GM23338 (cell line): ENCODE measurements at regions not wholly inside any gene's neighbourhood (a gene's known extent, or its start where the extent isn't known, plus 50 kb on each side); places are given as distances from the start of the nearest gene placed in this dataset.

Source experiments
- POLR2AphosphoS5 ChIP-seq: IDR thresholded peaks from 2 replicates; pipeline ENCODE4 v1.6.1; 2016; ENCODE audit warnings: antibody characterized with exemption, low read depth
- TF ChIP-seq, protein P1 (sequence below), 2 experiments: fragments of 200-600 bp in 1 of 2; sonication (generic) in 1 of 2; conservative IDR thresholded peaks; 2 replicates each; pipeline versions ENCODE4 v1.5.1 to v1.6.1; 2016 to 2017; ENCODE audit warnings: antibody characterized with exemption in 2 of 2, low read depth in 2 of 2, mild to moderate bottlenecking in 2 of 2, moderate library complexity in 1 of 2
- TF ChIP-seq, protein P2 (sequence below): IDR thresholded peaks from one replicate; pipeline ENCODE4 v1.6.1; 2018; ENCODE audit warnings: antibody characterized with exemption; ENCODE audit not compliant: unreplicated experiment
- TF ChIP-seq, protein P3 (sequence below): IDR thresholded peaks from 2 replicates; pipeline ENCODE4 v1.6.1; 2016; ENCODE audit warnings: antibody characterized with exemption

DNA sequence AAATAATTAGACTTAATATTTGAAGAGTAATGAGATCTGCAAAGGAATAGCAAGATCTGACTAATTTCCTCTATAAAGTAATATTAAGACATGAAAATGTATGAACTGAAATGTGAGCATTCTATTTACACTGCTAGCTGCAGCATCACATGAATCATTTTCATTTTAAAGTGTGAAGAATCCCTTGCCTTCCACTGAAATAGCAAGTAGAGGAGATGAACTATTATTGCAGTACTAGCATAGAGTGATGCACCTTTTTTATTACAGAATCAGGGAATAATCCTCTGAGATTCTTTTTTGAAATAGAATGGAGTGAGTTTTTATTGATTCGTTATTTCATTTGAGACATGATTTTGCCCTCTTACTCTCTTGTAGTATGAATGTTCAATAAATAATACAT lies 281.9 kb upstream of the NAV3 start:
- TF ChIP-seq, protein P1, sequence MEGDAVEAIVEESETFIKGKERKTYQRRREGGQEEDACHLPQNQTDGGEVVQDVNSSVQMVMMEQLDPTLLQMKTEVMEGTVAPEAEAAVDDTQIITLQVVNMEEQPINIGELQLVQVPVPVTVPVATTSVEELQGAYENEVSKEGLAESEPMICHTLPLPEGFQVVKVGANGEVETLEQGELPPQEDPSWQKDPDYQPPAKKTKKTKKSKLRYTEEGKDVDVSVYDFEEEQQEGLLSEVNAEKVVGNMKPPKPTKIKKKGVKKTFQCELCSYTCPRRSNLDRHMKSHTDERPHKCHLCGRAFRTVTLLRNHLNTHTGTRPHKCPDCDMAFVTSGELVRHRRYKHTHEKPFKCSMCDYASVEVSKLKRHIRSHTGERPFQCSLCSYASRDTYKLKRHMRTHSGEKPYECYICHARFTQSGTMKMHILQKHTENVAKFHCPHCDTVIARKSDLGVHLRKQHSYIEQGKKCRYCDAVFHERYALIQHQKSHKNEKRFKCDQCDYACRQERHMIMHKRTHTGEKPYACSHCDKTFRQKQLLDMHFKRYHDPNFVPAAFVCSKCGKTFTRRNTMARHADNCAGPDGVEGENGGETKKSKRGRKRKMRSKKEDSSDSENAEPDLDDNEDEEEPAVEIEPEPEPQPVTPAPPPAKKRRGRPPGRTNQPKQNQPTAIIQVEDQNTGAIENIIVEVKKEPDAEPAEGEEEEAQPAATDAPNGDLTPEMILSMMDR (conservative IDR thresholded peaks at IDR 0.05; ENCODE audit: low read depth in 2 of 2), result no peak
- no peak for TF ChIP-seq POLR2AphosphoS5
- TF ChIP-seq, protein P2, sequence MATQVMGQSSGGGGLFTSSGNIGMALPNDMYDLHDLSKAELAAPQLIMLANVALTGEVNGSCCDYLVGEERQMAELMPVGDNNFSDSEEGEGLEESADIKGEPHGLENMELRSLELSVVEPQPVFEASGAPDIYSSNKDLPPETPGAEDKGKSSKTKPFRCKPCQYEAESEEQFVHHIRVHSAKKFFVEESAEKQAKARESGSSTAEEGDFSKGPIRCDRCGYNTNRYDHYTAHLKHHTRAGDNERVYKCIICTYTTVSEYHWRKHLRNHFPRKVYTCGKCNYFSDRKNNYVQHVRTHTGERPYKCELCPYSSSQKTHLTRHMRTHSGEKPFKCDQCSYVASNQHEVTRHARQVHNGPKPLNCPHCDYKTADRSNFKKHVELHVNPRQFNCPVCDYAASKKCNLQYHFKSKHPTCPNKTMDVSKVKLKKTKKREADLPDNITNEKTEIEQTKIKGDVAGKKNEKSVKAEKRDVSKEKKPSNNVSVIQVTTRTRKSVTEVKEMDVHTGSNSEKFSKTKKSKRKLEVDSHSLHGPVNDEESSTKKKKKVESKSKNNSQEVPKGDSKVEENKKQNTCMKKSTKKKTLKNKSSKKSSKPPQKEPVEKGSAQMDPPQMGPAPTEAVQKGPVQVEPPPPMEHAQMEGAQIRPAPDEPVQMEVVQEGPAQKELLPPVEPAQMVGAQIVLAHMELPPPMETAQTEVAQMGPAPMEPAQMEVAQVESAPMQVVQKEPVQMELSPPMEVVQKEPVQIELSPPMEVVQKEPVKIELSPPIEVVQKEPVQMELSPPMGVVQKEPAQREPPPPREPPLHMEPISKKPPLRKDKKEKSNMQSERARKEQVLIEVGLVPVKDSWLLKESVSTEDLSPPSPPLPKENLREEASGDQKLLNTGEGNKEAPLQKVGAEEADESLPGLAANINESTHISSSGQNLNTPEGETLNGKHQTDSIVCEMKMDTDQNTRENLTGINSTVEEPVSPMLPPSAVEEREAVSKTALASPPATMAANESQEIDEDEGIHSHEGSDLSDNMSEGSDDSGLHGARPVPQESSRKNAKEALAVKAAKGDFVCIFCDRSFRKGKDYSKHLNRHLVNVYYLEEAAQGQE, result no peak
- TF ChIP-seq, protein P3, sequence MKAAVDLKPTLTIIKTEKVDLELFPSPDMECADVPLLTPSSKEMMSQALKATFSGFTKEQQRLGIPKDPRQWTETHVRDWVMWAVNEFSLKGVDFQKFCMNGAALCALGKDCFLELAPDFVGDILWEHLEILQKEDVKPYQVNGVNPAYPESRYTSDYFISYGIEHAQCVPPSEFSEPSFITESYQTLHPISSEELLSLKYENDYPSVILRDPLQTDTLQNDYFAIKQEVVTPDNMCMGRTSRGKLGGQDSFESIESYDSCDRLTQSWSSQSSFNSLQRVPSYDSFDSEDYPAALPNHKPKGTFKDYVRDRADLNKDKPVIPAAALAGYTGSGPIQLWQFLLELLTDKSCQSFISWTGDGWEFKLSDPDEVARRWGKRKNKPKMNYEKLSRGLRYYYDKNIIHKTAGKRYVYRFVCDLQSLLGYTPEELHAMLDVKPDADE, result no peak
